ENCODE measurements at regions not wholly inside any gene's neighbourhood (a gene's known extent, or its start where the extent isn't known, plus 50 kb on each side); places are given as distances from the start of the nearest gene placed in this dataset.
"Not testable (repeated sequence)": the region's sequence is repeated elsewhere in the genome, so short reads cannot be mapped to it uniquely, and the experiment has no call there.

DNA sequence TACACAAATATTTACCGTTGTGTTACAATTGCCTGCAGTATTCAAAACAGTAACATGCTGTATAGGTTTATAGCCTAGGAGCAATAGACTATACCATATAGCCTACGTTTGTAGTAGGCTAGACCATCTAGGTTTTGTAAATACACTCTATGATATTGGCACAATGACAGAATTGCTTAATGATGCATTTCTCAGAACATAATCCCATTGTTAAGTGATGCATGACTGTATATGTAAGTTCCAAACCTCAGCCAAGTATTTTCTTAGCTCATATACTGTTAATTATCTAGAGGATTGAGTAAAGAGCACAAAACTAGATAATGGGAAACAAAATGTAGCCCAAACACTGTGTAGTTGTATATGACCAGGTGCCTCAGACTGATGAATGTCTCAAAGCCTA is 220.1 kb downstream of the ANXA1 start:
- H4K20me1 ChIP-seq = no peaks in the 10 kb centered on the region
- H3K9me3 ChIP-seq (replicated peaks in 1 of 11) = peaks cover 8 to 16% (median 12%) of the 10 kb centered on the region in 11 experiments; a peak in 20 of 22 replicates
- peaks cover 0 to 6% (median 0%) of the 10 kb centered on the region in 10 experiments; a peak in 3 of 20 replicates for H3K4me1 ChIP-seq
- H3K27ac ChIP-seq = no peak overlapping the region
- no peaks in the 10 kb centered on the region for H3K36me3 ChIP-seq
- H3K4me2 ChIP-seq = no peak overlapping the region
- TF ChIP-seq Cebpa-rat (IDR thresholded peaks at IDR 0.05) = no peak
- H3K9ac ChIP-seq = no peak overlapping the region
- H3K4me3 ChIP-seq = no peak overlapping the region
- H3K27me3 ChIP-seq = no peaks in the 10 kb centered on the region

DNA sequence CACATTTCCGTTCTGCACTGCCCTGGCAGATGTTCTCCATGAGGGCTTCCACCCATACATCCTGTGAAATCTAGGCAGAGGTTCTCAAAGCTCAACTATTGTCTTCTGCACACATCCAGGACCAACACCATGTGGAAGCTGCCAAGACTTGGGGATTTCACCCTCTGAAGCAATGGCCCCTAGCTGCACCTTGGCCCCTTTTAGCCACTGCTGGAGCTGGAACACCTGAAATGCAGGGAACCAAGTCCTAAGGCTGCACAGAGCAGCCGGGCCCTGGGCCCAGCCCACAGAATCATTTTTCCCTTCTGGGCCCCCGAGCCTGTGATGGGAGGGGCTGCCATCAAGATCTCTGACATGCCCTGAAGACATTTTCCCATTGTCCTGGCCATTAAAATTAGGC is 228.7 kb downstream of the ANXA1 start:
- Histone ChIP-seq H3K4me1 (no peaks in the 10 kb centered on the region), H3K4me3 (no peak overlapping the region), H3K9ac (no peak overlapping the region), H3K36me3 (no peaks in the 10 kb centered on the region), H3K4me2 (no peak overlapping the region), H3K27ac (no peak overlapping the region), H3K9me3 (replicated peaks in 1 of 11) (no peaks in the 10 kb centered on the region), H3K27me3 (no peaks in the 10 kb centered on the region), H4K20me1 (no peaks in the 10 kb centered on the region)
- TF ChIP-seq Cebpa-rat (IDR thresholded peaks at IDR 0.05) = no peak

DNA sequence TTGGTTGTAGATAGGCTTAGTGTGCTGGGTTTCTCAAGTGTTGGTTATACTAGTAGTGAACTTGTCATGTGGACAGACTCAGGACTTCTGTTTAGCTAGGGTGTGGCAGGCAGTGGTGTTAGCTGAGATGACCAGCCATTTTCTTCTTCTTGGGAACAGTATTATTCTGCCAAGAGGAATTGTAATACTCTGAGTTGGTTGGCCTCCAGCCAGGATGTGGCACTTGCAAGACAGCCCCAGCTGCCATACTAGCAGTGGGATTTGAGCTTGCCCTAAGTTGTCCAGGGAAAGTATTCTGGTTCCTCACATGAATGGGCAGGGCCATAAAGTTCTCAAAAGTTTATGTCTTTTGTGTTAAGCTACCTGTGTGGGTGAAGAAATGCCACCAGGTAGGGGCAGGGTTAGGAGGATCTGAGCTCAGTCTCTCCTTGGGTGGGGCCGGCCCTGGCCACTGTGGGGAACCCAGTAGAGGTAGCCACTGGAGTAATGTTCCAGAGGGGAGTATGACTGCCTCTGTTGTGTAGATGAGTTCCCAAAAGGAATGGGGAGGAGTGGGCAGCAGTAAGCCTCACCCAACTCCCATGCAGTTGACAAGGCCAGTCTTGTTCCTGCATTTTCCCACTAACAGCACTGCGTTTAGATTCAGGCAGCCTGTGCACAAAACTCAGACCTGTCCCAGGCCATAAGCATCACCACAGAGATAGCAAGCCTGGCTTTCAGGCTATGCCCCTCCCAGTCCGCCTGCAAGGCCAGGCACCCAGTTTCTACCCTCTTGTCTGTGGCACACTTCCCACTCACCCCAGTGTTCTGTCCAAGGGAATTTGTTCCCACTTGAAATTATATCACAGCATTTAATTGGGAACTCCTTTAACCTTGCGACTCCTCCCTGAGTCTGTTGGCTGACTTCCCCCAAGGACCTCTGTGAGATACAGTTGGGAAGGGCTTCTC is 250.7 kb downstream of the ANXA1 start:
- H3K4me1 ChIP-seq = no peaks in the 10 kb centered on the region
- no peaks in the 10 kb centered on the region; a peak in 1 of 22 replicates for H4K20me1 ChIP-seq
- no peak for TF ChIP-seq Cebpa-rat (IDR thresholded peaks at IDR 0.05)
- H3K4me3 ChIP-seq = no peak overlapping the region
- no peaks in the 10 kb centered on the region for H3K36me3 ChIP-seq
- no peak overlapping the region for H3K9ac ChIP-seq
- H3K9me3 ChIP-seq (replicated peaks in 1 of 11) = peaks cover 0 to 17% (median 6%) of the 10 kb centered on the region in 11 experiments; a peak in 13 of 22 replicates
- no peak overlapping the region for H3K27ac ChIP-seq
- no peak overlapping the region for H3K4me2 ChIP-seq
- H3K27me3 ChIP-seq = no peaks in the 10 kb centered on the region

DNA sequence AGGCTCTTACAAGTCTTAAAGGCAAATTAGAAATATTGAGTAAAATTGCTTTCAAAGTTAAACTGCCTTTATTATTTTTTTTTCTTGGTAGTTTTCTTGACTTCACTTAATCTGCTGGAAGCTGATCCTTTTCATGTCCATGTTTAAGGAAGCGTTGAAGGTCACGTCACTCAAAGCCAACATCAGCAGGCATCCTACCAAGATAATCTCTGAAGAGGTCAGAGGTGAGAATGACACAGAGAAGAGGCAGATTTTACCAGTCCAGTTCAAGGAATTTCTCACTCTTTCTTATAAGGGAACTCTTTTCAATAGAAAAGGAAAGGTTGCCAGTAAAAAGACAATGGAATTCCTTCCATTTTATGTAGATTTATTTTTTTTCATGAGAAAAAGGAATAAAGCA is 259.8 kb downstream of the ANXA1 start:
- H3K27ac ChIP-seq = no peak overlapping the region
- H3K36me3 ChIP-seq = no peaks in the 10 kb centered on the region
- no peak overlapping the region for H3K4me2 ChIP-seq
- no peaks in the 10 kb centered on the region for H4K20me1 ChIP-seq
- H3K27me3 ChIP-seq = no peaks in the 10 kb centered on the region
- TF ChIP-seq Cebpa-rat (IDR thresholded peaks at IDR 0.05) = no peak
- no peaks in the 10 kb centered on the region for H3K4me1 ChIP-seq
- no peak overlapping the region for H3K4me3 ChIP-seq
- H3K9ac ChIP-seq = no peak overlapping the region
- no peaks in the 10 kb centered on the region for H3K9me3 ChIP-seq (replicated peaks in 1 of 11)

DNA sequence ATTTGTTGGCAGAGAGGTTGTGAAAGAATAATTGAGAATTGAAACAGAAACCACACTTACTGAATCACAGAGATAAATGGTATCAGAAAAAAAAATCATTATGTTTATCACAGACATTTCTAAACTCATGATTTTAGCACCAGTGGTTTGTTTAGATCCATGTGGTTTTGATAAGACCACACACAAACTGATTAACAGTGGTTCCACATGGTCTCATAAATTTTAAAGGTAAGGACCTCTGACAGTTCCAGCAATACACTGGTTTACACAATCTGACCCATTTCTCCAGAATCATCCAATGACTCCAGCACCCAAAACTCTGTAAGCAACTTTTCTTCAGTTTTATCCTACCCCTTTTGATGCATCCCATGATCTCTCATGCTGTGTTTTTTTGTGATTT is 261.2 kb downstream of the ANXA1 start:
- H3K27me3 ChIP-seq = no peaks in the 10 kb centered on the region
- H3K27ac ChIP-seq = no peak overlapping the region
- H3K36me3 ChIP-seq = no peaks in the 10 kb centered on the region
- no peaks in the 10 kb centered on the region for H3K9me3 ChIP-seq (replicated peaks in 1 of 11)
- H3K4me3 ChIP-seq = no peak overlapping the region
- no peak overlapping the region for H3K4me2 ChIP-seq
- no peak overlapping the region for H3K9ac ChIP-seq
- H3K4me1 ChIP-seq = no peaks in the 10 kb centered on the region
- no peaks in the 10 kb centered on the region for H4K20me1 ChIP-seq
- no peak for TF ChIP-seq Cebpa-rat (IDR thresholded peaks at IDR 0.05)

DNA sequence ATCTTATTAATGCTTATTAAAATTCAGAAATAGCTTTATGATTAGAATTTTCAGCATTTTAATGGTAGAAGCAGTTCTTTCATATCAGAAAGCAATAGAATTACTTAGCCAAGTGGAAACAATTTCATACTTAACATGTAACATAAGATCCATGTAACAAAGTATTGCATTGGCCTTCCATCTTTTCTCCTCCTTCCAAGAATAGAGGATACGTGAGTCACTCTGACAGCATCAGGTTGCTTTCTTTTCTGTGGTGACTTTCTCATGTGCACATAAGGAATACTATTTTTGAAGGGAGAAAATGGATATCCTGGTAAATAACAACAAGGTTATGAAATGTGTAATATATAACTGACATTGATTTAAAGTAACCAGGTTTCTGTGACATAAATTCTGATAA is 272.2 kb downstream of the ANXA1 start:
- Histone ChIP-seq H3K36me3 (no peaks in the 10 kb centered on the region), H3K27ac (no peak overlapping the region), H3K4me1 (no peaks in the 10 kb centered on the region), H4K20me1 (no peaks in the 10 kb centered on the region), H3K4me3 (no peak overlapping the region), H3K4me2 (no peak overlapping the region), H3K9ac (no peak overlapping the region), H3K27me3 (no peaks in the 10 kb centered on the region), H3K9me3 (replicated peaks in 1 of 11) (no peaks in the 10 kb centered on the region)
- no peak for TF ChIP-seq Cebpa-rat (IDR thresholded peaks at IDR 0.05)

DNA sequence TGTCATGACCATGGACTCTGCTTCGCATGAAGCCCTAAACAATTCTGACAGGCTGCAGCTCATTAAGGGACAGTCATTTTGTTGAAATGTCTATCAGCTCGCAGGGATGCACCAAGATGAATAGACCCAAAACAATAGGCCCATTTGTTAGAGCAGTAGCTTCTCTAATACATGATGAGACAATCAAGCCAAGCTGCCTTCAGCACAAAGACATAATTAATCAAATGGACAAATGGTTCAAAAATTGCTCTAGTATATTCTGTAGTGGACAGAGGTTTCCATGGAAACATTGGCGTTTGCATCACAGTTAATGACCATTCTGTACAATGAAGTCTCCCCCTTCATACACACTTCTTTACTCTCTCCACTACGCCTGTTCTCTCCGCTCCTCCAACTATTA is 274.6 kb downstream of the ANXA1 start:
- Histone ChIP-seq H3K27ac (no peak overlapping the region), H3K9me3 (replicated peaks in 1 of 11) (no peaks in the 10 kb centered on the region), H3K4me3 (no peak overlapping the region), H3K4me2 (no peak overlapping the region), H3K4me1 (no peaks in the 10 kb centered on the region), H3K36me3 (no peaks in the 10 kb centered on the region), H3K27me3 (no peaks in the 10 kb centered on the region), H3K9ac (no peak overlapping the region), H4K20me1 (no peaks in the 10 kb centered on the region)
- no peak for TF ChIP-seq Cebpa-rat (IDR thresholded peaks at IDR 0.05)

DNA sequence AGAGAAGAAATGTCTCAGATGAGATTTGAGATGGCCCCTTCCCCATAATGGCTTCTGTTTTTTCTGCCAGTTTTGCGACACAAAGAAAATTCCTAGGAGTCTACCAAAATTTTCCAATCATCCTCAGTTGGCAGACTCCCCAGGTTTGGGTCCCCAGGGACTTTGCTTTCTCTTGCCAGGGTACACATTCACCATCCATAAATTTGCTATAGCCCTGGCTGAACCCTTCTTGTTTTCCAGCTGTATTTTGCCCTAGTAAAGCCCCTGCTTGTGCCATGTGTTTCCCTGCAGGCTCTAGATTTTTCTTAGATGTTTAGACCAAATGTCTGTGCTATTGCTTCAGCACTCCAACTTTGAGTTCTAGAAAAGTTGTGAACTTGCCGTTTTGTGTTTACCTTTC is 283.2 kb downstream of the ANXA1 start:
- H4K20me1 ChIP-seq = no peaks in the 10 kb centered on the region
- H3K9me3 ChIP-seq (replicated peaks in 1 of 11) = no peaks in the 10 kb centered on the region
- H3K4me3 ChIP-seq = no peak overlapping the region
- no peaks in the 10 kb centered on the region for H3K27me3 ChIP-seq
- no peak overlapping the region for H3K27ac ChIP-seq
- no peak overlapping the region for H3K9ac ChIP-seq
- no peak for TF ChIP-seq Cebpa-rat (IDR thresholded peaks at IDR 0.05)
- no peaks in the 10 kb centered on the region for H3K36me3 ChIP-seq
- no peak overlapping the region for H3K4me2 ChIP-seq
- peaks cover 9 to 30% (median 14%) of the 10 kb centered on the region in 10 experiments for H3K4me1 ChIP-seq

DNA sequence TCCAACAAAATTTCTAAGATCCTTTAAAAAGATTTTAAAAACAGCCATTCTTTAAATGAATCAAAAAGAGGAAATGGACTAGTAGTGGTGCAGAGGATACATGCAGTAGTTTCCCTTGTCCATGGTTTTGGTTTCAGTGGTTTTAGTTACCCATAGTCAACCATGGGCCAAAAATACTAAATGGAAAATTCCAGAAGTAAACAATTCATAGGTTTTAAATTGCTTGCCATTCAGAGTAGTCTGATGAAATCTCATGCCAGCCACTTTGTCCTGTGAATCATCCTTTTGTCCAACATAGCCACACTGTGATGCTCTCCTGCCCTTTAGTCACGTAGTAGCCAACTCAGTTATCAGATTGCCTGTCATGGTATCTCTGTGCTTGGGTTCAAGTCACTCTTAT is 286.1 kb downstream of the ANXA1 start:
- Histone ChIP-seq H3K4me3 (no peak overlapping the region), H3K9ac (peak overlapping the region in 1 of 11 experiments; percentile 10; a peak in 1 of 22 replicates), H3K4me2 (peak overlapping the region; percentile 12 to 77 (median 61); a peak in 20 of 22 replicates)

DNA sequence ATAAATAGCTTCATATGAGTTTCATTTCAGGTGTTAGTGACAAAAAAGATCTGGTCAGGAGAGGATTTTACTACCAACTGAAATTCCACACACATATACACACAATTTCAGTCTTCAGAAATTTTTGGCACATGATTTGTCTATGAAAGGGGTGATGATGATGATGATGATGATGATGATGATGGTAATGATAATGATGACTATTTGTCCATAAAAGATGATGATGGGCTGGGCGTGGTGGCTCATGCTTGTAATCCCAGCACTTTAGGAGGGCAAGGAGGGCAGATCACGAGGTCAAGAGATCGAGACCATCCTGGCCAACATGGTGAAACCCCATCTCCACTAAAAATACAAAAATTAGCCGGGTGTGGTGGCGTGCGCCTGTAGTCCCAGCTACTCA is 288.2 kb downstream of the ANXA1 start:
- H3K4me3 ChIP-seq, H3K9ac ChIP-seq: not testable (repeated sequence)

More for the DNA sequence above, 286.1 kb downstream of the ANXA1 start:
- TF ChIP-seq Cebpa-rat (IDR thresholded peaks at IDR 0.05) = no peak
- Histone ChIP-seq H3K4me1 (peaks cover 9 to 30% (median 14%) of the 10 kb centered on the region in 10 experiments), H3K27ac (peak overlapping the region in 6 of 11 experiments; percentile 20 to 72 (median 54); a peak in 11 of 22 replicates), H3K27me3 (no peaks in the 10 kb centered on the region), H4K20me1 (no peaks in the 10 kb centered on the region), H3K36me3 (no peaks in the 10 kb centered on the region), H3K9me3 (replicated peaks in 1 of 11) (no peaks in the 10 kb centered on the region)

More for the DNA sequence above, 288.2 kb downstream of the ANXA1 start:
- not testable (repeated sequence) for H3K27me3 ChIP-seq; H3K4me2 ChIP-seq; H3K9me3 ChIP-seq (replicated peaks in 1 of 11); H4K20me1 ChIP-seq; H3K27ac ChIP-seq; H3K36me3 ChIP-seq
- H3K4me1 ChIP-seq = peaks cover 9 to 25% (median 14%) of the 10 kb centered on the region in 10 experiments

Measured in BLaER1 treated with 17β-estradiol and CSF1 and Interleukin-3, amounts not matched to agents 10 nM and 100 nM (cell line).